GM13976 (cell line): ENCODE measurements at regions not wholly inside any gene's neighbourhood (a gene's known extent, or its start where the extent isn't known, plus 50 kb on each side); places are given as distances from the start of the nearest gene placed in this dataset.

Source experiments
- DNase-seq: peaks from one replicate; pipeline ENCODE4 v3.0.0; 2012; ENCODE audit warnings: low spot score
- in situ Hi-C: fragments of 300-500 bp; cut with MboI; formaldehyde crosslinking; loops from one replicate; pipeline ENCODE4 v1.12.0; 2022; ENCODE audit warnings: low sequenced_read_pairs, mixed read lengths, inconsistent platforms; ENCODE audit not compliant: unreplicated experiment
- TF ChIP-seq, protein P1 (sequence below): IDR thresholded peaks from 2 replicates; pipeline ENCODE4 v1.5.1; 2012; ENCODE audit warnings: borderline replicate concordance, mild to moderate bottlenecking; ENCODE audit not compliant: insufficient read depth; ENCODE audit errors: extremely low read depth, missing control alignments, control extremely low read depth

DNA sequence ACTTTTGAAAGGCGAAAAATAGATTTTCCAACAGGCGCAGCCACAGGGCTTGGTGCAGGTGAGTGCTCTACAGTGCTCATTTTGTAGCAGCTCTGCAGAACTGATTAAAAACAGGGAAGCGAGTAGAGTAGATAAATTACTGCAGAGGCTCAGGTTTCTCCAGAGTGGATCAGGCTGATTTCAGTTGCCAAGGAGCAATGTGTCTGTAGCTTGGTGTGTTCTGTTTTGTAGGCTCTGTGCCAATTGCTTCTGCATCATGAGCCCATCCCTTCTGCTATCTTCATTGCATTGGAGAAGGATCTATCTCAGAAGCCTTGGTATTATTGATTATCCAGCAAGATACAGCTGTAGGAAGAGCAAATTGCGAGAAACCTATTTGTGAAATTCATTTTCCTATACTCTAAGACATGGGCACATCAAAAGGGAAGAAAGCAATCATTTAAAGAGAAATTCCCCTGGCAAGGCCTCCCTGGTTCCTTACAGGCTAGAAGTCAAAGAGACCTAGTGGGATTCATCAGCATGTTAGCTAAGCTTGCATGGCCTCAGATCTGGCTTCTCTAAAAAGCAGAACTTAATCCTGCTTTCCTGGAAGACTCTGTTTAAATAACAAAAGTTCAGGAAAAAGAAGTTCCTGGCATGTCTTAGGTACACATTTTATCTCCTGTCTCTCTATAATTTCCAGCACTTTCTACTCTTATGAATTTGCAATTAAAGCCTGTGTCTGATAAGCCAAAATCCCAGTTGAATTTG is 432.4 kb upstream of the ATP10A start:
- no peak for DNase-seq
- TF ChIP-seq, protein P1, sequence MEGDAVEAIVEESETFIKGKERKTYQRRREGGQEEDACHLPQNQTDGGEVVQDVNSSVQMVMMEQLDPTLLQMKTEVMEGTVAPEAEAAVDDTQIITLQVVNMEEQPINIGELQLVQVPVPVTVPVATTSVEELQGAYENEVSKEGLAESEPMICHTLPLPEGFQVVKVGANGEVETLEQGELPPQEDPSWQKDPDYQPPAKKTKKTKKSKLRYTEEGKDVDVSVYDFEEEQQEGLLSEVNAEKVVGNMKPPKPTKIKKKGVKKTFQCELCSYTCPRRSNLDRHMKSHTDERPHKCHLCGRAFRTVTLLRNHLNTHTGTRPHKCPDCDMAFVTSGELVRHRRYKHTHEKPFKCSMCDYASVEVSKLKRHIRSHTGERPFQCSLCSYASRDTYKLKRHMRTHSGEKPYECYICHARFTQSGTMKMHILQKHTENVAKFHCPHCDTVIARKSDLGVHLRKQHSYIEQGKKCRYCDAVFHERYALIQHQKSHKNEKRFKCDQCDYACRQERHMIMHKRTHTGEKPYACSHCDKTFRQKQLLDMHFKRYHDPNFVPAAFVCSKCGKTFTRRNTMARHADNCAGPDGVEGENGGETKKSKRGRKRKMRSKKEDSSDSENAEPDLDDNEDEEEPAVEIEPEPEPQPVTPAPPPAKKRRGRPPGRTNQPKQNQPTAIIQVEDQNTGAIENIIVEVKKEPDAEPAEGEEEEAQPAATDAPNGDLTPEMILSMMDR, result no peak
- in situ Hi-C loops, result no loop called here

DNA sequence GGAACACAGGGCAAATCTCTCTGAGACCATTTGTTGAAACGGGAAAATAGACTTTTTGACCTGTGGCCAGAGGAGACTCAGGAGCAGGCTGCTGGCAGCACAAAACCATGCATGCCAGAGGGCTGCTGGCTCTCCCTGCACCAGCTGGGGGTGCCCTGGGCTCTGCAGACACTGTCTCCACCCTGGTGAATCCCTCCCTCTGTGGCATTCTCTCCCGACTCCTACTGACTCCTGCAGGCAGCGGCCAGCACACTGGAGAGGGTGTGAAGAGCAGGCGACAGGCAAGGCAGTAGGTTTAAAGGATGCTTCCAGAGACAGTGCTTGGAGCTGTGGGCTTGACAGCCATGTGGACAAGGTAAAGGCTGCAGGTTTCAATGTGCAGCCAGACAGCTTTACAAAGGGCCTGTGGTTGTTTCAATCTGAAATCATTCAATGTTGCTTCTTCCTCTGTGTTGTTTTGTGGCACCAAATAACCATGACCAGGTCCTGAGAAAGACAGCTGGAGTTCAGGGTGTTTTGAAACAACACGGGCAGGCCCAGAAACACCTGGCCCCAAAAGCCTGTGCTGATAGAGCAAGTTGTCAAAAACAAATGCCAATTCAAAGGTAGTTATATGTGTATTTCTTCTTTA is 431.0 kb upstream of the ATP10A start:
- in situ Hi-C loops, result no loop called here
- no peak for DNase-seq
- TF ChIP-seq, protein P1, result no peak

DNA sequence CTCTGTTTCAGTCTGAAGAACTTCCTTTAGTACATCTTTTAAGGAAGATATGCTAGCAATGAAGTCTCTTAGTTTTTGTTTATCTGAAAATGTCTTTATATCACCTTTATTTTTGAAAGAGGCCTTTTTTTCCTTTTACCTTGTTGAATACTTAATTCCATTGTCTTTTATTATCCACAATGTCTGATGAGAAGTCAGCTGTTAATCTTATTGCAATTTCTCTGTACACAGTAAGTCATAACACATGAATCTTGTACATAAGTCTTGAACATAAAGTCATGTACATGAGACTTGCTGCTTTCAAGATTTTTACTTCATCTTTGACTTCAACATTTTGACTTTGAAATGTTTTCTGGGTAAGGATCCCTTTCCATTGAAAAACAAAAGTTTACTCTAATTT is 424.3 kb upstream of the ATP10A start:
- in situ Hi-C loops, result no loop called here
- no peak for DNase-seq
- TF ChIP-seq, protein P1, result no peak

DNA sequence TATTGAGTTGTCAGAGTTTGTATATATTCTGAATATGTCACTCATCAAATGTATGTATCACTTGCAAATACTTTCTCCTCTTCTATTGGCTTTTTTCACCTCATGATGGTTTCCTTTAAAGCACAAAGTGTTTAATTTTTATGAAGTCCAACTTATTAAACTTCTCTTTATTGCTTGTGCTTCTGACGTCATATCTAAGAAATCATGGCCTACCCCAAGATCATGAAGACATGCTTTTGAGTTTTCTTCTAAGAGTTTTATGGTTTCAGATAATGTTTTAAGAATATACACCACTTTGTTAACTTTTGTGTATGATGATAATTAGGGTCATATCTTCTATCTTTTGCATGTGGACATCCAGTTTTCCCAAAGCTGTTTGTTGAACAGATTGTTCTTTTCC is 417.2 kb upstream of the ATP10A start:
- in situ Hi-C loops, result no loop called here
- TF ChIP-seq, protein P1, result no peak
- DNase-seq, result no peak

DNA sequence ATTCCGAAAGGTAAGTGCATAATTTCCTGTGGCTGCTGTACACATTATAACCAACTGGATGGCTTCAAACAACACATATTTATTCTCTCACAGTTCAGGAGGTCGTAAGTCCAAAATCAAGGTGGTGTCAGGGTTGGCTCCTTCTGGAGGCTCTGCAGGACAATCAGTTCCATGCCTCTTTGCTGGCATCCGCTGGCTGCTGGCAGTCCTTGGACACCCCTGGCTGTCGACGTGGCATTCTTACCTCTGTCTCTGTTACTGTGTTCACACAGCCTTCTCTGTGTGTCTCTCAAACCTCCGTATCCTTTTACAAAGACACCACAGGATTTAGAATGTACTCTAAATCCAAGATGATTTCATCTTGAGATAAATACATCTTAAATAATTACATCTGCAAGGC is 398.8 kb upstream of the ATP10A start:
- TF ChIP-seq, protein P1, result no peak
- in situ Hi-C loops, result loop anchor here (25.0 kb wide), 1 partner anchor 750 kb away; no protein-coding TSS in a partner anchor
- no peak for DNase-seq

DNA sequence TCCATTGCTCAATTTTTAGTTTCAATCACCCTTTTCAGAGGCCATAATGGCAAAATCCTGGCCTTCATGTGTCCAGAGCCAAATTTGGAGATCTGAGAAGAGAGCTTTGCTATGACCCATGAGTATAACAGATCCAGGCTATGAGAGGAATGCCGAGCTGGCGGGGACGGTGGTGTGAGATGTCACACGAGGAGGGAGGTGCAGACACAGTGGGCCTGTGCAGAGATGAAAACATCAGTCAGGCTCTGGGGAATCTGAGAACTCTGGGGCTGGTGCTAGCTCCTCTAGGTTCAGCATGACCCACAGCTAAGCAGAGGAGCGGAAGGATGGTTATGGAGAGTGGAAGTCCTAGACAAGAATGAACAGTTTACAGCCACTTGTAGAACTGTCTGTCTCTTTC is 398.3 kb upstream of the ATP10A start:
- TF ChIP-seq, protein P1, result no peak
- DNase-seq, result no peak
- in situ Hi-C loops, result loop anchor here (25.0 kb wide), 1 partner anchor 749 kb away; no protein-coding TSS in a partner anchor
